Limb (tissue), 2 donors: ENCODE measurements at regions not wholly inside any gene's neighbourhood (a gene's known extent, or its start where the extent isn't known, plus 50 kb on each side); places are given as distances from the start of the nearest gene placed in this dataset.

ENCODE experiments used
- DNase-seq, 2 donors: peaks; one replicate each; pipeline ENCODE4 v3.0.0-alpha.2; 2016; ENCODE audit errors: extremely low spot score in 2 of 2

DNA sequence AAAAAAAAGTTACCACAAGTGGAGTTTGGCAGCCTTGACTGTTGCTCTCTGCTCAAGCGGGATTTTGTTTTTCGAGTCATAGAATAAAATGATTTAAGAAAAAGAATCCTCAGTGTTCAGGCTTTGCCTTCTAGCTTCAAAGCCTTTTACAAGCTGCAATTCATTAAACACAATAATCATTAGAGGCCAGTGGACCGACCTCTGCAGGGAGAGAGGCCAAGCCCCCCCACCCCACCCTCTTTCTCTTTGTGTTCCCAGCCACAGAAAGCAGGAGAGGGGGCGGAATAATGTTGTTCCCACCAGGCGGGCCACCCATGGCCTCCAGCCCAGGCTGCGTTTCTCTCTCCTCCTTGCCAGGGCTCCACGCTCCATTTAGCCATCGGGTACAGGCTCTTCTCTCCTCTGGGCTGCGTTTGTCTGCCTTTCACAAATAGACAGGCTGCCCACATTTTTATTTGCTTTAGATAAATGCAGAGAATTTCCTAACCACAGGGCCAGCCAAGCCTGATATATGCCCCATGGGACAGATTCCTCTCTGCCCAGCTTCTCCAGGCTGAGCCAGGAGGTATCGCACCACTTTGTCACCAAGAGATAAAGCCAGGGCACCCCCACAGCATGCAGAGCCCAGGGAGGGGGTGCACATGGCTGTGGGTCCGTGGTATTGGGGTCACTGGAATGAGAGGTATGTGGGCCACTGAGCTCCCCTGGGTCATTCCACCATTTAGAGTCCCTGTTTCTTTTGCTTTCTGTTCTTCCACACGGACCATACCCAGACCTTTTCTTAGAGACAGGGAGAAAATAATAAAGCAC is 318.8 kb downstream of the PIK3R1 start:
- peak; percentile 38 to 59 for DNase-seq

GRCh38 chr5:68534956-68535520 is 319.5 kb downstream of the PIK3R1 start:
- DNase-seq = no peak

DNA sequence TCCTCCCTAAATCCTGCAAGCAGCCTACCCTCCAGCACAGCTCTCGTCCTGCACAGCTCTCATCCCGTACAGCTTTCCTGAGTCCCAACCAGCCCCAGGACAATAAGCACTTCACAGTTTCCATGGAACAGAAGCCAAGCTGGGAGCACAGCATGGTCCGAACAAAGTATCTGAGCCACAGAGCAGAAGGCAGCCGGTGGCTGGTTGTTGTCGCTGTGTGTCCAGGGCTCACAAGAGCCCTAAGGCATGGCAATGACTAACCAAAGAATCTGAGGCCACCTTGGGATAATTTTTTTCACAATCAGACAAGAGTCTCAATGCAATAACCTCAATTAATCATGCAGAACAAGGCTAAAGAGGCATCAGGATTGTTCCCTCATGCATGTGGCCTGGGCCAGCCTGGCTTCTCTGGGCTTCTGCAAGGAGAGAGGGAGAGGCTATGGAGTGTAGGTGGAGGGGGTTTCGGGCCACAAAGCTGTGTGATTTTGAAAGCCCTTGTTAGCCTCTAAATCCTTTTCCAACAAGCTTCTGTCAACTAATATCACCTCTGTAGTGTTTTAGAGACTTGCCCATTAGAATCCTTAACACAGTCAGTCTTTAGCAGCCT is 323.4 kb downstream of the PIK3R1 start:
- DNase-seq = no peak

DNA sequence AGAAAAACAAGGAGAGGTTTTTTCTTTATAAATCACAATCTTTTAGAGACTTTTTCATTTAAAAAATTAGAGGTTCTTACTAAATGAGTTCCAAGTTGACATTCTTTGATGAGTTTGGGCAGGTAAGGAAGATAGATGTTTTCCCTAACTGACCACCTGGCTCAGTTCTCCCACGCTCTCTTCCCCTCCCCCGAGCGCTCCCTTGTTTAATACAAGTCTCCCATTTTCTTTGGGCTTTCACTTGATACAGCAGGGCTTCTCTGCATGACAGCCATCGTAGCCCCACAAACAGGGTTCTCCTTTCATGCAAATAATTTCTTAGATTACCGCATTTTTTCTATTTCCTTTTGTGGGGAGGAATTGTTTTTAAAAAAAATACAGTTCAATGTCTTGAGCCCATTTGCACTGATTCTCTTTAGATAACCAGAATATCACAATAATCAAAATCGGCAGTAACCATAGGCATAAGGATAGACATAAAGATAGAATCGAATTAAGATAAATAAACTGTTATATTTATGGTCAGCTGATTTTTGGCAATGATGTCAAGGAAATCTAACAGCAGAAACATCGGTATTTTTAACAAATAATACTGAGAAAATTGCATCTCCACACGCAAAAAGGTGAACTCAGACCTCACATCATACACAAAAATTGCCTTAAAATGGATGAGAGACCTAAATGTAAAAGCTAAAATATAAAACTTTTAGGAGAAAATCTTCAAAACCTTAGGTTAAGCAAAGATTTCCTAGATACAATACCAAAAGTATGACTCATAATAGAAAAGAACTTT is 325.4 kb downstream of the PIK3R1 start:
- DNase-seq = no peak

- no peak for DNase-seq
These were observed 326.7 kb downstream of the PIK3R1 start for GRCh38 chr5:68542207-68542606.

DNA sequence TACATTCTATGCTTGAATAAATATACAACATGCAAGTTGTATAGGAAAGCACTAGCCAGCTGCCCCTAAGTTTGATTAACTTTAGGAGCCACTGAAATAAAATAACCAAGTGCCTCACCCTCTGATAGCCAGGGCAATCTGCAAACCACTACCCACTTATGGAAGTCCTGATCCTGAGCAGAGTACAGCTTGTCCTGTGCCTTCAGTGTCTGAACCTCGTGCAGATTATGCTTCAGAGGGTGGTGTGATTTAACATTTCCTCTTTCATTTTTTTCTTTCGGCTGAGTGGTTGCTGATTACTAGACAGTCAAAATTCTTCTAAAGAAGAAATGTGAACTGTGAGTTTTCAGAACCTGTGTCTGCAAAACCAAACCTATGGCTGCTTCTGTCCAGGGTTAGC is 327.7 kb downstream of the PIK3R1 start:
- no peak for DNase-seq

DNA sequence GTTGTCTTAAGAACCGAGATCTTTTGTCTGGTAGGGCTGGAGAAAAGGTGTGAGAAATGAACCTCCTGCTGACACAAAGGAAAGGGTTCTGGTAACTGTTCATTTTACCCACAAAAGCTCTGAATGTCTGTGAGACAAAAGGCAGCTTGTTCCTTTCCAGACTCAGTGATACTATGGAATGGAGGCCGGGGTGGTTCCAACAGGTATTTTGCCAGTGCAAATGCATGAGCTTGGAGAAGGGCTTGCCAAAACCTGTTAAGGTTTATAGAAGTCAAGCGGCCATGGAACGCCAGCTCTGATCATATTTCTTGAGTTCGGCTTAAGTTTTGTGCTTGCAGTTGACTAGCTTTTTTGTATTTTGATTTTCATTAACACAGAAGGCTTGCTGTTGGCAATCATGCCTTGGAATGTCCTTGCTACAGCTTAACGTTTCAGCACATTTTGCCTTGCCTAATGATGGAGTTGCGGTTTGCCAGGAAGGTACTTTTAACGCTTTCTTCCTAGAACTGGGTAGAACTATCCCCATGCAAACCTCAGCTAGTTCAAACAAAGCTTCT is 328.6 kb downstream of the PIK3R1 start:
- no peak for DNase-seq

DNA sequence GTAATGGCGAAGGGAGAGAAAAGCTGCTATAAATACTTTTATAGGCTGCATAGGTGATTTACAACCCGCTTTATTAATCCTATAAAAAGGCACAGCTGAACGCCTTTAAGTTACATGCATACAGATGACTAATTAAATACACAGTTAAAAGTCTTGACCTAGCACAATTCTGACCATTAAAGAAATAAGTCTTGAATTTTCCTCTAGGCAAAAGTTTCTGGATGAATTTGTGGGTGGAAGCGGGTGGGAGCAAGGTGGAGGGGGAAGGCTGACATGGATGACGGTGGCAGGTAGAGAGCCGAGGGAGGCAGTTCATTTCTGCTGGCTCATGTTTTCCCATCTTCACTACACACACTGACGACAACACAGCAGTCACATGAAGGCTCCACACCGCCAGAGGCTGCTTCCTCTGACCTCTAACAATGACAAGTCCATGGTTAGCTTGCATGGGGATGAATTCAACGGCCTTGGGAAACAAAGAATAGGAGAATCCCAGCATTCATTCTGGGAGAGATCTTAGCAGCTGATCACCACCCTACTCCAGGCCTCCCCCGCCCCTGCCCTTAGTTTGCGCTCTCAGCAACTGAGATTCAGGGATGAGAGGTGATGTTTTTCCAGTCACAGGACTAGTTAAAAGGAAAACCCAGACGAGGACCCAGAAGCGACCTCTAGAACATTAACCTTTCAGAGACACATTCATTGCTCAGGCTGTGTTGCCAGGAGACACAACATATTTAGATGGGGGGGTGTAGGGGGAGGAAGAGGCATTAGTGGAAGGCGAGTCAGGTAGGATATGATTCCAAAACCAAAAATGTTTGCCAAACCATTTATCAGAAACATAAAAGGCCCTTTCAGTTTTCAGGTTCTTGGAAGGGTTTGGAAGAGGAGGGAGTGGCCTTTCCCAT is 329.3 kb downstream of the PIK3R1 start:
- peak in 1 of 2 donors; percentile 34 for DNase-seq

GRCh38 chr5:68545636-68546295 is 330.2 kb downstream of the PIK3R1 start:
- no peak for DNase-seq

DNA sequence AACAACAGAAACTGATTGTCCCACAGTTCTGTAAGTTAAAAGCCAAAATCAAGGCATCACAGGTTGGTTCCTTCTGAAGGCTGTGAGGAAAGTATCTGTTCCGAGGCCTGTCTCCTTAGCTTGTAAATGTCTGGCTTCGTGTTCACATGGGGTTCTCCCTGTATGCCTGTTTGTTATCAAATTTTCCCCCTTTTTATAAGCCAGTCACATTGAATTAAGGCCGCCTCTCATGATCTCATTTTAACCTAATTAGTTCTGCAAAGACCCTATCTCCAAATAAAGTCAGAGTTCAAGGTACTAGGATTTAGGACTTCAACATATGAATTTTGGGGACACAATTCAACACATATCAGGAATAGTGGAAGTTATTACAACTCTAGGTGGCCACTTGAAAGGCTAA is 331.5 kb downstream of the PIK3R1 start:
- no peak for DNase-seq

- DNase-seq = no peak
These were observed 332.1 kb downstream of the PIK3R1 start for GRCh38 chr5:68547622-68548021.

GRCh38 chr5:68548959-68549676 is 333.6 kb downstream of the PIK3R1 start:
- no peak for DNase-seq

- no peak for DNase-seq
These were observed 334.5 kb downstream of the PIK3R1 start for GRCh38 chr5:68550015-68550414.

DNA sequence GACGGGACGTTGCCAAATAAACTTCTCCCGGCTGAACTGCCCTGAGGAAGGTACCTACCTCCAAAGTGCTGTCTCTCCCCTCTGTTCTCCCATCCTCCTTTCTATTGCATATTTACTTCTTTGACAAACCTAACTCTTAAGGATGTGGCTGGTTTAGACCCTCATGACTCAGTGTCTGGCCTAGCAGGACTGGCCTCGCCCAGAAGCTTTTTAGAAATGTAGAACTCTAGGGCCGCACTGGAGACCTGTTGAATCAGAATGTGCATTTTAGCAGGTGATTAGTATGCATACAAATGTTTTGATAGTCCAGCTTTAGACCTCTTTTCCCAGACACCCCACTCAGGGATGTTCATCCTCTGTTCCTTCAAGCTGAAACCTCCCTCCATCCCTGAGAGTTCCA is 335.9 kb downstream of the PIK3R1 start:
- no peak for DNase-seq

DNA sequence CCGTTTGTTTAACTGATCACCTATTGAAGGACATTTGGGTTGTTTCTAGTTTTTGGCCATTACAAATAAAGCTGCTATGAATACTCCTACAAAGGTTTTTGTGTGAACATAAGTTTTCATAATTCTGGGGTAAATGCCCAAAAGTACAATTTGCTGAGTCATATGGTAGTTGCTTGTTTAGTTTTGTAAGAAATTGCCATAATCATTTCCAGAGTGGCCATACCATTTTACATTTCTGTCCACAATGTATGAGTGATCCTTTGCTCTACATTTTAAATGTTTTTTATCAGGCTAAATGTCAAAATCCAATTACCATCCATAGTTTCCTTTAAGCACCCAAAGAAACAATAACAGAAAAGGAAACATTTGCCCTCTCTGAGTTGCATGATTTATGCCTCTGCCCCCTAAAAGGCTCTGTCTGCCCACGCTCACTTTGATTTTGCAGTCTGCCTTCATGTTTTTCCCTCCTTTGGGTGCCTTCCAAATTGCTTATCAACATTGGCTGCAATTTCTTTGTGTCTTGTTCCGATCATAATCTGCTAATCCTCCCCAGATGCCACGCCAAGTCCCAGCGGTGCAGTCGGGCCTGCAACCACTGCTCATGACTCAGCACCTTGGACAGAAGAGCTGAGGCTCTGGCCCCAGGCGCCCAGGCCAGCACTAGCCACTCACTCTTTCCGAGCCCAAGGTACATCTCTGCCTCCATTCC is 339.2 kb downstream of the PIK3R1 start:
- DNase-seq = no peak

GRCh38 chr5:68555907-68556681 is 340.5 kb downstream of the PIK3R1 start:
- no peak for DNase-seq

DNA sequence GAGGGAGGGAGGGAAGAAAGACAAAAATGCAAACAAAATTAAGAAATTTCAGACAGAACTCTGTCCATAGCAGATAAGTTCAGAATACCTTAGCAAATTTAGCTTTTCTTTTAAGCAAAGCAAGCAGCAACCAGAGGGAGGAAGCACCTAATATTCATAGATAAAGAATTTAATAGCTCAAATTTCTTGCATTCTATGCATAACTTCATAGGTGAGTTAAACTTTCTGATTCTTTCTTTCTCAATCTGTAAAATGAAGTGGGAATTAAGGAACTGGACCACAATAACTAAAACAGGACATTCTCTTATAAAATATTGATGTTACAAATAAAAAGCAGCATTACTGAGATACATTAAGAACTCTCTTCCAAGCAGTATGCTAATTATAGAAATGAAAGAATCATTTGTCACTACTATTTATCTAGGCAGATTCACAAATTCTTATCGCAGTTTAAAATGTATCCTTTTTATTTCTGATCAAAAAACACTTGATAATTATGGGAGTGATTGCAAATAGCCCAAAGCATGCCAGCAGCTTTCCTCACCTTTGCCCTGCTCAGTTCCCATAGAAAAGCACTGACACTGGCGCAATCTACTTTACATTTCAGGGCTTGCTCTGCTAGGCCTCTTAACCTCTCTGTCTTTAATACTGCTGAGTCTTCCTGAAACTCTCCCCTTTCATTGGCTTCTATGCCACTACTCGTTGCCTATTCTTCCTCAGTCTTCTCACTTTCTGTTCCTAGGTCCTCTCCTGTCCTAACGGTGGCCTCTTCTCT is 341.8 kb downstream of the PIK3R1 start:
- DNase-seq = no peak
